Neural progenitor cell (in vitro differentiated cells): ENCODE measurements at regions not wholly inside any gene's neighbourhood (a gene's known extent, or its start where the extent isn't known, plus 50 kb on each side); places are given as distances from the start of the nearest gene placed in this dataset.

Experiments
- EZH2 ChIP-seq: fragments of 200-600 bp; sonication (generic); IDR thresholded peaks from 2 replicates; pipeline ENCODE4 v1.6.1; 2017; ENCODE audit warnings: antibody characterized with exemption, mild to moderate bottlenecking, moderate library complexity
- TF ChIP-seq, protein P1 (sequence below): fragments of 200-600 bp; sonication (generic); IDR thresholded peaks from 2 replicates; pipeline ENCODE4 v1.5.1; 2017; ENCODE audit warnings: antibody characterized with exemption, mild to moderate bottlenecking

- TF ChIP-seq, protein P1, sequence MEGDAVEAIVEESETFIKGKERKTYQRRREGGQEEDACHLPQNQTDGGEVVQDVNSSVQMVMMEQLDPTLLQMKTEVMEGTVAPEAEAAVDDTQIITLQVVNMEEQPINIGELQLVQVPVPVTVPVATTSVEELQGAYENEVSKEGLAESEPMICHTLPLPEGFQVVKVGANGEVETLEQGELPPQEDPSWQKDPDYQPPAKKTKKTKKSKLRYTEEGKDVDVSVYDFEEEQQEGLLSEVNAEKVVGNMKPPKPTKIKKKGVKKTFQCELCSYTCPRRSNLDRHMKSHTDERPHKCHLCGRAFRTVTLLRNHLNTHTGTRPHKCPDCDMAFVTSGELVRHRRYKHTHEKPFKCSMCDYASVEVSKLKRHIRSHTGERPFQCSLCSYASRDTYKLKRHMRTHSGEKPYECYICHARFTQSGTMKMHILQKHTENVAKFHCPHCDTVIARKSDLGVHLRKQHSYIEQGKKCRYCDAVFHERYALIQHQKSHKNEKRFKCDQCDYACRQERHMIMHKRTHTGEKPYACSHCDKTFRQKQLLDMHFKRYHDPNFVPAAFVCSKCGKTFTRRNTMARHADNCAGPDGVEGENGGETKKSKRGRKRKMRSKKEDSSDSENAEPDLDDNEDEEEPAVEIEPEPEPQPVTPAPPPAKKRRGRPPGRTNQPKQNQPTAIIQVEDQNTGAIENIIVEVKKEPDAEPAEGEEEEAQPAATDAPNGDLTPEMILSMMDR: no peak
- no peak for TF ChIP-seq EZH2
Observed at GRCh38 chr12:89797436-89797835, 88.8 kb upstream of the ATP2B1 start.
